ENCODE measurements at regions not wholly inside any gene's neighbourhood (a gene's known extent, or its start where the extent isn't known, plus 50 kb on each side); places are given as distances from the start of the nearest gene placed in this dataset.

GRCh38 chr6:80439721-80440470 lies 333.4 kb downstream of the BCKDHB start:
- DNase-seq (ENCODE audit: extremely low spot score): no peak
- ChIA-PET CTCF (interaction anchor here (1.4 kb wide), 1 partner anchor 7 kb away, joined by 3 read pairs; no protein-coding TSS in a partner anchor), POLR2A (no interaction called here)
- no peak for TF ChIP-seq CTCF (IDR thresholded peaks at IDR 0.05; ENCODE audit: control extremely low read depth, extremely low read depth, low read depth, missing control alignments)

- POLR2A ChIA-PET: no interaction called here
- TF ChIP-seq CTCF (IDR thresholded peaks at IDR 0.05; ENCODE audit: control extremely low read depth, extremely low read depth, low read depth, missing control alignments): no peak
- CTCF ChIA-PET: interaction anchor here (0.9 to 1.4 kb wide), 2 partner anchors 8 to 13 kb away, joined by 3 read pairs; no protein-coding TSS in a partner anchor
- no peak for DNase-seq (ENCODE audit: extremely low spot score)
Observed at GRCh38 chr6:80438772-80439171, 332.3 kb downstream of the BCKDHB start.

- TF ChIP-seq CTCF (IDR thresholded peaks at IDR 0.05; ENCODE audit: control extremely low read depth, extremely low read depth, low read depth, missing control alignments): no peak
- POLR2A ChIA-PET: no interaction called here
Observed at GRCh38 chr6:80437801-80438200, 331.3 kb downstream of the BCKDHB start.

GRCh38 chr6:80437221-80437620 lies 330.8 kb downstream of the BCKDHB start:
- TF ChIP-seq CTCF (IDR thresholded peaks at IDR 0.05; ENCODE audit: control extremely low read depth, extremely low read depth, low read depth, missing control alignments): no peak
- DNase-seq (ENCODE audit: extremely low spot score): no peak
- ChIA-PET POLR2A (no interaction called here), CTCF (no interaction called here)

More at GRCh38 chr6:80437801-80438200, 331.3 kb downstream of the BCKDHB start:
- DNase-seq (ENCODE audit: extremely low spot score): no peak
- CTCF ChIA-PET: interaction anchor here (0.9 kb wide), 1 partner anchor 12 kb away, joined by 3 read pairs; no protein-coding TSS in a partner anchor

GRCh38 chr6:80436663-80437062 lies 330.2 kb downstream of the BCKDHB start:
- POLR2A ChIA-PET: no interaction called here
- no peak for TF ChIP-seq CTCF (IDR thresholded peaks at IDR 0.05; ENCODE audit: control extremely low read depth, extremely low read depth, low read depth, missing control alignments)
- CTCF ChIA-PET: no interaction called here
- no peak for DNase-seq (ENCODE audit: extremely low spot score)

- ChIA-PET CTCF (no interaction called here), POLR2A (no interaction called here)
- no peak for TF ChIP-seq CTCF (IDR thresholded peaks at IDR 0.05; ENCODE audit: control extremely low read depth, extremely low read depth, low read depth, missing control alignments)
- no peak for DNase-seq (ENCODE audit: extremely low spot score)
Observed at GRCh38 chr6:80435457-80435856, 329.0 kb downstream of the BCKDHB start.

Measured in GM10248 (cell line).